ENCODE measurements at regions not wholly inside any gene's neighbourhood (a gene's known extent, or its start where the extent isn't known, plus 50 kb on each side); places are given as distances from the start of the nearest gene placed in this dataset.

GRCh38 chr20:16639027-16639941, 66.0 kb upstream of the KIF16B start:
- TF ChIP-seq CTCF (conservative IDR thresholded peaks at IDR 0.05; ENCODE audit: low read depth, low read length) (no peak), EZH2phosphoT487 (IDR thresholded peaks at IDR 0.05; ENCODE audit: borderline replicate concordance, low read length) (no peak), EZH2 (IDR thresholded peaks at IDR 0.05; ENCODE audit: low read length, unreplicated experiment) (no peak)

Data from PC-3 (cell line).